ENCODE measurements at regions not wholly inside any gene's neighbourhood (a gene's known extent, or its start where the extent isn't known, plus 50 kb on each side); places are given as distances from the start of the nearest gene placed in this dataset.

GRCh38 chrX:22325096-22325495 lies 52.4 kb downstream of the CBLL2 start:
- no peak overlapping the region for H2AFZ ChIP-seq (ENCODE audit: low read depth, low read length)
- TF ChIP-seq EZH2 (IDR thresholded peaks at IDR 0.05; ENCODE audit: insufficient read depth, low read length): no peak
- TF ChIP-seq, protein P1, sequence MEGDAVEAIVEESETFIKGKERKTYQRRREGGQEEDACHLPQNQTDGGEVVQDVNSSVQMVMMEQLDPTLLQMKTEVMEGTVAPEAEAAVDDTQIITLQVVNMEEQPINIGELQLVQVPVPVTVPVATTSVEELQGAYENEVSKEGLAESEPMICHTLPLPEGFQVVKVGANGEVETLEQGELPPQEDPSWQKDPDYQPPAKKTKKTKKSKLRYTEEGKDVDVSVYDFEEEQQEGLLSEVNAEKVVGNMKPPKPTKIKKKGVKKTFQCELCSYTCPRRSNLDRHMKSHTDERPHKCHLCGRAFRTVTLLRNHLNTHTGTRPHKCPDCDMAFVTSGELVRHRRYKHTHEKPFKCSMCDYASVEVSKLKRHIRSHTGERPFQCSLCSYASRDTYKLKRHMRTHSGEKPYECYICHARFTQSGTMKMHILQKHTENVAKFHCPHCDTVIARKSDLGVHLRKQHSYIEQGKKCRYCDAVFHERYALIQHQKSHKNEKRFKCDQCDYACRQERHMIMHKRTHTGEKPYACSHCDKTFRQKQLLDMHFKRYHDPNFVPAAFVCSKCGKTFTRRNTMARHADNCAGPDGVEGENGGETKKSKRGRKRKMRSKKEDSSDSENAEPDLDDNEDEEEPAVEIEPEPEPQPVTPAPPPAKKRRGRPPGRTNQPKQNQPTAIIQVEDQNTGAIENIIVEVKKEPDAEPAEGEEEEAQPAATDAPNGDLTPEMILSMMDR (IDR thresholded peaks at IDR 0.05; ENCODE audit: insufficient read depth, low read depth, low read length): no peak

DNA sequence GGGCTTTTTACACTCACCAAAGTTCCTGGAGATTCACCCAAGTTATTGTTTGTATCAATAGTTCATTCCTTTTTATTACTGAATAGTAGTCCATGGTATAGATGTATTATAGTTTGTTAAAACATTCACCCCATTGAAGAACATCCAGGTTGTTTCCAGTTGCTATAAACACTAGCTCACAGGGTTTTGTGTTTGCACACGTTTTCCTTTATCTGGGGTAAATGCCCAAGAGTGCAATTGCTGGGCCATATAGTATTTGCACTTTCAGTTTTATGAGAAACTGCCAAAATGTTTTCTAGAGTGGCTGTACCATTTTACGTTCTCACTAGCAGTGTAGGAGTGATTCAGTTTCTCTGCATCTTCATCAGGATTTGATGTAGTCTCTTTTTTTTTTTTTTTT lies 57.1 kb downstream of the CBLL2 start:
- FAIRE-seq: peak; percentile 79
- Histone ChIP-seq H3K79me2 (ENCODE audit: insufficient read depth, low read length) (no peaks in the 10 kb centered on the region), H3K9me3 (ENCODE audit: insufficient read depth, low read depth, low read length) (no peaks in the 10 kb centered on the region), H4K20me1 (ENCODE audit: insufficient read depth, low read length) (no peaks in the 10 kb centered on the region), H3K4me1 (ENCODE audit: insufficient read depth, low read length) (no peaks in the 10 kb centered on the region), H3K4me2 (ENCODE audit: low read length) (no peak overlapping the region), H3K27ac (ENCODE audit: low read depth, low read length) (no peak overlapping the region), H3K36me3 (ENCODE audit: insufficient read depth, low read length) (no peaks in the 10 kb centered on the region), H3K4me3 (ENCODE audit: insufficient read depth, low read depth, low read length) (no peak overlapping the region), H3K27me3 (ENCODE audit: insufficient read depth, low read length) (no peaks in the 10 kb centered on the region), H3K9ac (ENCODE audit: low read length) (no peak overlapping the region), H2AFZ (ENCODE audit: low read depth, low read length) (no peak overlapping the region)
- Mint-ChIP-seq H3K4me3 (ENCODE audit: unreplicated experiment) (no peak overlapping the region), H3K27me3 (ENCODE audit: low read depth, unreplicated experiment) (no peaks in the 10 kb centered on the region), H3K9me3 (ENCODE audit: unreplicated experiment) (no peaks in the 10 kb centered on the region), H3K27ac (ENCODE audit: unreplicated experiment) (no peak overlapping the region), H3K4me1 (ENCODE audit: low read depth, unreplicated experiment) (peaks cover 9% of the 10 kb centered on the region), H3K36me3 (ENCODE audit: low read depth, unreplicated experiment) (no peaks in the 10 kb centered on the region)
- no peak for DNase-seq (ENCODE audit: low read depth)
- TF ChIP-seq EZH2 (IDR thresholded peaks at IDR 0.05; ENCODE audit: insufficient read depth, low read length): no peak
- TF ChIP-seq, protein P1 (IDR thresholded peaks at IDR 0.05; ENCODE audit: insufficient read depth, low read depth, low read length): no peak

More at GRCh38 chrX:22325096-22325495, 52.4 kb downstream of the CBLL2 start:
- Mint-ChIP-seq H3K27me3 (ENCODE audit: low read depth, unreplicated experiment) (no peaks in the 10 kb centered on the region), H3K9me3 (ENCODE audit: unreplicated experiment) (no peaks in the 10 kb centered on the region), H3K36me3 (ENCODE audit: low read depth, unreplicated experiment) (no peaks in the 10 kb centered on the region), H3K4me1 (ENCODE audit: low read depth, unreplicated experiment) (peaks cover 27% of the 10 kb centered on the region), H3K4me3 (ENCODE audit: unreplicated experiment) (no peak overlapping the region), H3K27ac (ENCODE audit: unreplicated experiment) (peak overlapping the region; percentile 62)
- Histone ChIP-seq H4K20me1 (ENCODE audit: insufficient read depth, low read length) (no peaks in the 10 kb centered on the region), H3K27ac (ENCODE audit: low read depth, low read length) (no peak overlapping the region), H3K9ac (ENCODE audit: low read length) (no peak overlapping the region), H3K79me2 (ENCODE audit: insufficient read depth, low read length) (no peaks in the 10 kb centered on the region), H3K36me3 (ENCODE audit: insufficient read depth, low read length) (no peaks in the 10 kb centered on the region), H3K9me3 (ENCODE audit: insufficient read depth, low read depth, low read length) (no peaks in the 10 kb centered on the region), H3K4me1 (ENCODE audit: insufficient read depth, low read length) (peaks cover 6% of the 10 kb centered on the region), H3K27me3 (ENCODE audit: insufficient read depth, low read length) (peaks cover 2% of the 10 kb centered on the region), H3K4me3 (ENCODE audit: insufficient read depth, low read depth, low read length) (no peak overlapping the region), H3K4me2 (ENCODE audit: low read length) (no peak overlapping the region)
- FAIRE-seq (peak; percentile 49), DNase-seq (ENCODE audit: low read depth) (peak; percentile 37)

DNA sequence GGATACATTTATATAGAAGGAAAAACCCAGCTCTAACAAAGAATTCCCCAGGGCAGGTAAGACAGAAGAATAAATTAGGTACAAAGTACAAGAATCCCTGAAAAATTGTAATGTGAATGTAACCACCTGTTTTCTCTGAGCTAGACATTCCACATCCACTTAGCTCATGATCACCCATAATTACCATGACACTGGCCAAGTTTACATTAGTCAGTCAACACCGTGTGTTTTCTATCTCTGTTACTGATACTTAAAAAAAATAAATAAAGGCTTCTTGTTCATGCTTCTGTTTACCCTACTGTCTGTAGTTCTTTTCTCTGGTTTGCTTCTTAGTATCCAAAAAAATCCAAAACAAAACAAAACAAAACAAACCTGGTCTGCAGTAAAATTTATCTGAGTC lies 66.0 kb downstream of the CBLL2 start:
- H3K36me3 Mint-ChIP-seq (ENCODE audit: low read depth, unreplicated experiment): no peaks in the 10 kb centered on the region
- no peak overlapping the region for H3K27ac Mint-ChIP-seq (ENCODE audit: unreplicated experiment)
- Histone ChIP-seq H4K20me1 (ENCODE audit: insufficient read depth, low read length) (no peaks in the 10 kb centered on the region), H3K9me3 (ENCODE audit: insufficient read depth, low read depth, low read length) (no peaks in the 10 kb centered on the region), H3K27ac (ENCODE audit: low read depth, low read length) (no peak overlapping the region), H3K79me2 (ENCODE audit: insufficient read depth, low read length) (no peaks in the 10 kb centered on the region), H3K27me3 (ENCODE audit: insufficient read depth, low read length) (no peaks in the 10 kb centered on the region), H3K4me2 (ENCODE audit: low read length) (no peak overlapping the region), H3K4me1 (ENCODE audit: insufficient read depth, low read length) (no peaks in the 10 kb centered on the region), H3K36me3 (ENCODE audit: insufficient read depth, low read length) (no peaks in the 10 kb centered on the region), H3K4me3 (ENCODE audit: insufficient read depth, low read depth, low read length) (no peak overlapping the region), H3K9ac (ENCODE audit: low read length) (no peak overlapping the region), H2AFZ (ENCODE audit: low read depth, low read length) (no peak overlapping the region)
- H3K27me3 Mint-ChIP-seq (ENCODE audit: low read depth, unreplicated experiment): no peaks in the 10 kb centered on the region
- FAIRE-seq: no peak
- no peak overlapping the region for H3K4me3 Mint-ChIP-seq (ENCODE audit: unreplicated experiment)
- TF ChIP-seq, protein P1 (IDR thresholded peaks at IDR 0.05; ENCODE audit: insufficient read depth, low read depth, low read length): no peak
- no peak for TF ChIP-seq EZH2 (IDR thresholded peaks at IDR 0.05; ENCODE audit: insufficient read depth, low read length)
- H3K4me1 Mint-ChIP-seq (ENCODE audit: low read depth, unreplicated experiment): peaks cover 4% of the 10 kb centered on the region
- no peaks in the 10 kb centered on the region for H3K9me3 Mint-ChIP-seq (ENCODE audit: unreplicated experiment)
- peak; percentile 56 for DNase-seq (ENCODE audit: low read depth)

All from astrocyte (in vitro differentiated cells and primary cell).